ENCODE measurements at regions not wholly inside any gene's neighbourhood (a gene's known extent, or its start where the extent isn't known, plus 50 kb on each side); places are given as distances from the start of the nearest gene placed in this dataset.

- Histone ChIP-seq H3K27ac (no peak overlapping the region), H3K4me3 (no peak overlapping the region), H3K36me3 (no peaks in the 10 kb centered on the region), H3K9me3 (no peaks in the 10 kb centered on the region), H3K4me1 (no peaks in the 10 kb centered on the region), H3K27me3 (no peaks in the 10 kb centered on the region)
- no peak for TF ChIP-seq CTCF (IDR thresholded peaks at IDR 0.05)
- no peak for DNase-seq (ENCODE audit: low spot score)
Observed at GRCh38 chr13:106102786-106103185, 432.7 kb downstream of the EFNB2 start.

GRCh38 chr13:106101201-106101600 is 434.3 kb downstream of the EFNB2 start:
- Histone ChIP-seq H3K27ac (no peak overlapping the region), H3K4me1 (no peaks in the 10 kb centered on the region), H3K4me3 (no peak overlapping the region), H3K36me3 (no peaks in the 10 kb centered on the region), H3K27me3 (no peaks in the 10 kb centered on the region), H3K9me3 (no peaks in the 10 kb centered on the region)
- no peak for TF ChIP-seq CTCF (IDR thresholded peaks at IDR 0.05)
- no peak for DNase-seq (ENCODE audit: low spot score)

GRCh38 chr13:106100171-106100919 is 435.1 kb downstream of the EFNB2 start:
- no peaks in the 10 kb centered on the region for H3K36me3 ChIP-seq
- no peak overlapping the region for H3K27ac ChIP-seq
- no peak for TF ChIP-seq CTCF (IDR thresholded peaks at IDR 0.05)
- H3K4me1 ChIP-seq, result no peaks in the 10 kb centered on the region
- no peaks in the 10 kb centered on the region for H3K27me3 ChIP-seq
- no peak for DNase-seq (ENCODE audit: low spot score)
- H3K9me3 ChIP-seq, result no peaks in the 10 kb centered on the region
- no peak overlapping the region for H3K4me3 ChIP-seq

- Histone ChIP-seq H3K4me3 (no peak overlapping the region), H3K4me1 (no peaks in the 10 kb centered on the region), H3K27ac (no peak overlapping the region), H3K36me3 (no peaks in the 10 kb centered on the region), H3K27me3 (no peaks in the 10 kb centered on the region), H3K9me3 (no peaks in the 10 kb centered on the region)
- TF ChIP-seq CTCF (IDR thresholded peaks at IDR 0.05), result no peak
- no peak for DNase-seq (ENCODE audit: low spot score)
Observed at GRCh38 chr13:106099765-106100164, 435.7 kb downstream of the EFNB2 start.

GRCh38 chr13:106098778-106099177 is 436.7 kb downstream of the EFNB2 start:
- Histone ChIP-seq H3K27ac (no peak overlapping the region), H3K27me3 (no peaks in the 10 kb centered on the region), H3K36me3 (no peaks in the 10 kb centered on the region), H3K4me3 (no peak overlapping the region), H3K4me1 (no peaks in the 10 kb centered on the region), H3K9me3 (no peaks in the 10 kb centered on the region)
- no peak for DNase-seq (ENCODE audit: low spot score)
- no peak for TF ChIP-seq CTCF (IDR thresholded peaks at IDR 0.05)

- Histone ChIP-seq H3K4me3 (no peak overlapping the region), H3K27me3 (no peaks in the 10 kb centered on the region), H3K9me3 (no peaks in the 10 kb centered on the region), H3K36me3 (no peaks in the 10 kb centered on the region), H3K27ac (no peak overlapping the region), H3K4me1 (no peaks in the 10 kb centered on the region)
- DNase-seq (ENCODE audit: low spot score), result no peak
- no peak for TF ChIP-seq CTCF (IDR thresholded peaks at IDR 0.05)
Observed at GRCh38 chr13:106096661-106097092, 438.8 kb downstream of the EFNB2 start.

Measured in right atrium auricular region (tissue), 2 donors.